ENCODE measurements at regions not wholly inside any gene's neighbourhood (a gene's known extent, or its start where the extent isn't known, plus 50 kb on each side); places are given as distances from the start of the nearest gene placed in this dataset.

DNA sequence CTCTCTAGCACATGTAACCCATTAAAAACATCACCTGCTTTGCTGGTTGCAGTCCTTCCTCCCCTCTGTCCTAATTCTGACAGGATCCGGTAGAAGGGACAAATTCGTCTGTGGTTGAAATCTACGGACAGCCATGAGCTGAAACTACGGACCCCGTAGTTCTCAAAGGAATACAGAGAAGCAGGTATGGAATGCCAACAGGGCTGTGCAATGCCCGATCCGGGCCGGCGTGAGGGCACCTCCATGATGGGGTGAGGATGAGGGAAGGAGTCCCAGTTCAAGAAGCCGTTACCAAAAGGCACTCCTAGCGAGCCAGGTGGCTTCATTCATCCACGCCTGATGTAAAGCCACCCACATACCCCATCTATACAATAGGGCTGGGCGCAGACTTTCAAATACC is 160.0 kb upstream of the NSMCE3 start:
- TF ChIP-seq, protein P1, sequence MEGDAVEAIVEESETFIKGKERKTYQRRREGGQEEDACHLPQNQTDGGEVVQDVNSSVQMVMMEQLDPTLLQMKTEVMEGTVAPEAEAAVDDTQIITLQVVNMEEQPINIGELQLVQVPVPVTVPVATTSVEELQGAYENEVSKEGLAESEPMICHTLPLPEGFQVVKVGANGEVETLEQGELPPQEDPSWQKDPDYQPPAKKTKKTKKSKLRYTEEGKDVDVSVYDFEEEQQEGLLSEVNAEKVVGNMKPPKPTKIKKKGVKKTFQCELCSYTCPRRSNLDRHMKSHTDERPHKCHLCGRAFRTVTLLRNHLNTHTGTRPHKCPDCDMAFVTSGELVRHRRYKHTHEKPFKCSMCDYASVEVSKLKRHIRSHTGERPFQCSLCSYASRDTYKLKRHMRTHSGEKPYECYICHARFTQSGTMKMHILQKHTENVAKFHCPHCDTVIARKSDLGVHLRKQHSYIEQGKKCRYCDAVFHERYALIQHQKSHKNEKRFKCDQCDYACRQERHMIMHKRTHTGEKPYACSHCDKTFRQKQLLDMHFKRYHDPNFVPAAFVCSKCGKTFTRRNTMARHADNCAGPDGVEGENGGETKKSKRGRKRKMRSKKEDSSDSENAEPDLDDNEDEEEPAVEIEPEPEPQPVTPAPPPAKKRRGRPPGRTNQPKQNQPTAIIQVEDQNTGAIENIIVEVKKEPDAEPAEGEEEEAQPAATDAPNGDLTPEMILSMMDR (optimal IDR thresholded peaks at IDR 0.05 in 1 of 3, IDR thresholded peaks at IDR 0.05 in 1 of 3, conservative IDR thresholded peaks at IDR 0.05 in 1 of 3; ENCODE audit: extremely low read depth in 1 of 3, insufficient read depth in 2 of 3, low read length in 3 of 3), result no peak
- TF ChIP-seq EZH2 (IDR thresholded peaks at IDR 0.05; ENCODE audit: low read length), result no peak
